CD4-positive, alpha-beta memory T cell (primary cell): ENCODE measurements at regions not wholly inside any gene's neighbourhood (a gene's known extent, or its start where the extent isn't known, plus 50 kb on each side); places are given as distances from the start of the nearest gene placed in this dataset.

Experiments
- CTCF ChIA-PET: fragments of 350-600 bp; sonication (Branson Sonifier 250); formaldehyde crosslinking; loops from one replicate; lab custom pipeline; 2021; ENCODE audit warnings: inconsistent platforms; ENCODE audit not compliant: partially characterized antibody; lab: Charles Lee
- POLR2A ChIA-PET: fragments of 350-600 bp; sonication (Branson Sonifier 250); formaldehyde crosslinking; loops from one replicate; lab custom pipeline; 2021; ENCODE audit not compliant: partially characterized antibody; lab: Charles Lee
- DNase-seq, 5 donors: peaks; one replicate each; pipeline versions ENCODE4 v3.0.0 to v3.0.0-alpha.2; 2020 to 2022; ENCODE audit warnings: mixed read lengths in 1 of 5
- H3K27ac ChIP-seq: one replicate; pipeline ENCODE4 v1.7.0; 2013; ENCODE audit warnings: low read depth, low read length
- H3K27me3 ChIP-seq: 2 replicates; pipeline ENCODE4 v1.7.0; 2013; ENCODE audit warnings: mild to moderate bottlenecking, low read length, moderate library complexity; ENCODE audit not compliant: insufficient read depth
- H3K36me3 ChIP-seq: 2 replicates; pipeline ENCODE4 v1.7.0; 2013; ENCODE audit warnings: mild to moderate bottlenecking, low read length, moderate library complexity; ENCODE audit not compliant: insufficient read depth
- H3K4me1 ChIP-seq: 2 replicates; pipeline ENCODE4 v1.7.0; 2013; ENCODE audit warnings: mild to moderate bottlenecking, low read length, moderate library complexity; ENCODE audit not compliant: insufficient read depth
- H3K4me3 ChIP-seq, 2 donors: one replicate each; pipeline ENCODE4 v1.7.0; 2013; ENCODE audit warnings: low read length in 2 of 2, mild to moderate bottlenecking in 1 of 2
- H3K9me3 ChIP-seq, 2 donors: one replicate each; pipeline ENCODE4 v1.7.0; 2013; ENCODE audit warnings: low read length in 2 of 2, control low read depth in 1 of 2; ENCODE audit not compliant: control insufficient read depth in 1 of 2
- H3K27ac Mint-ChIP-seq, 7 donors: one replicate each; pipeline ENCODE4 v1.8.0; 2020 to 2021; ENCODE audit warnings: mixed read lengths in 7 of 7, mild to moderate bottlenecking in 6 of 7, inconsistent platforms in 3 of 7, moderate library complexity in 3 of 7
- H3K27me3 Mint-ChIP-seq, 2 donors: one replicate each; pipeline ENCODE4 v1.8.0; 2020 to 2021; ENCODE audit warnings: mixed read lengths in 2 of 2
- H3K36me3 Mint-ChIP-seq, 2 donors: one replicate each; pipeline ENCODE4 v1.8.0; 2020 to 2021; ENCODE audit warnings: mixed read lengths in 2 of 2, inconsistent platforms in 1 of 2, mild to moderate bottlenecking in 1 of 2
- H3K4me1 Mint-ChIP-seq, 4 donors: one replicate each; pipeline ENCODE4 v1.8.0; 2020 to 2021; ENCODE audit warnings: mixed read lengths in 4 of 4, mild to moderate bottlenecking in 1 of 4
- H3K4me3 Mint-ChIP-seq, 8 donors: one replicate each; pipeline ENCODE4 v1.8.0; 2020 to 2021; ENCODE audit warnings: mixed read lengths in 8 of 8, mild to moderate bottlenecking in 7 of 8, moderate library complexity in 6 of 8, inconsistent platforms in 3 of 8
- H3K9me3 Mint-ChIP-seq, 8 donors: one replicate each; pipeline ENCODE4 v1.8.0; 2020 to 2021; ENCODE audit warnings: mixed read lengths in 8 of 8, mild to moderate bottlenecking in 5 of 8, inconsistent platforms in 3 of 8, moderate library complexity in 1 of 8
- intact Hi-C: fragments of 100-400 bp; cut with micrococcal nuclease; formaldehyde crosslinking; loops from one replicate; pipeline ENCODE4 v1.15.1; 2023

GRCh38 chr22:47318041-47318737 lies 555.7 kb downstream of the TBC1D22A start:
- intact Hi-C loops = no loop called here
- Mint-ChIP-seq H3K4me3 (no peak overlapping the region), H3K27ac (no peak overlapping the region), H3K36me3 (no peaks in the 10 kb centered on the region), H3K4me1 (no peaks in the 10 kb centered on the region), H3K27me3 (peaks cover 12% of the 10 kb centered on the region in 2 donors), H3K9me3 (peaks cover 0 to 15% (median 8%) of the 10 kb centered on the region in 8 donors)
- ChIA-PET POLR2A (no interaction called here), CTCF (no interaction called here)
- Histone ChIP-seq H3K4me1 (no peaks in the 10 kb centered on the region), H3K27ac (no peak overlapping the region), H3K27me3 (no peaks in the 10 kb centered on the region), H3K4me3 (no peak overlapping the region), H3K9me3 (peaks cover 0 to 7% of the 10 kb centered on the region in 2 donors), H3K36me3 (no peaks in the 10 kb centered on the region)
- no peak for DNase-seq

GRCh38 chr22:47315862-47316419 lies 553.5 kb downstream of the TBC1D22A start:
- no peaks in the 10 kb centered on the region for H3K4me1 ChIP-seq
- peaks cover 0 to 6% of the 10 kb centered on the region in 2 donors for H3K9me3 ChIP-seq
- H3K27me3 ChIP-seq = no peaks in the 10 kb centered on the region
- no peak overlapping the region for H3K4me3 ChIP-seq
- POLR2A ChIA-PET = no interaction called here
- no peak for DNase-seq
- Mint-ChIP-seq H3K27ac (no peak overlapping the region), H3K4me1 (no peaks in the 10 kb centered on the region), H3K9me3 (peaks cover 0 to 18% (median 12%) of the 10 kb centered on the region in 8 donors), H3K27me3 (peaks cover 12 to 13% of the 10 kb centered on the region in 2 donors), H3K4me3 (no peak overlapping the region), H3K36me3 (no peaks in the 10 kb centered on the region)
- no peaks in the 10 kb centered on the region for H3K36me3 ChIP-seq
- CTCF ChIA-PET = no interaction called here
- intact Hi-C loops = no loop called here
- no peak overlapping the region for H3K27ac ChIP-seq

- H3K4me3 ChIP-seq = no peak overlapping the region
- no peaks in the 10 kb centered on the region for H3K4me1 Mint-ChIP-seq
- no peak for DNase-seq
- ChIA-PET POLR2A (no interaction called here), CTCF (no interaction called here)
- no peaks in the 10 kb centered on the region for H3K4me1 ChIP-seq
- H3K36me3 Mint-ChIP-seq = no peaks in the 10 kb centered on the region
- no peak overlapping the region for H3K4me3 Mint-ChIP-seq
- H3K9me3 ChIP-seq = no peaks in the 10 kb centered on the region
- no peaks in the 10 kb centered on the region for H3K27me3 ChIP-seq
- no peaks in the 10 kb centered on the region for H3K36me3 ChIP-seq
- intact Hi-C loops = no loop called here
- peaks cover 2 to 17% (median 10%) of the 10 kb centered on the region in 8 donors for H3K9me3 Mint-ChIP-seq
- no peak overlapping the region for H3K27ac ChIP-seq
- H3K27ac Mint-ChIP-seq = no peak overlapping the region
- H3K27me3 Mint-ChIP-seq = peaks cover under 1 to 5% of the 10 kb centered on the region in 2 donors
These were observed 548.2 kb downstream of the TBC1D22A start for GRCh38 chr22:47310601-47311000.

- H3K4me1 Mint-ChIP-seq = no peaks in the 10 kb centered on the region
- Histone ChIP-seq H3K27ac (no peak overlapping the region), H3K9me3 (no peaks in the 10 kb centered on the region), H3K27me3 (no peaks in the 10 kb centered on the region), H3K36me3 (no peaks in the 10 kb centered on the region), H3K4me3 (no peak overlapping the region), H3K4me1 (no peaks in the 10 kb centered on the region)
- no peak overlapping the region for H3K4me3 Mint-ChIP-seq
- intact Hi-C loops = no loop called here
- H3K9me3 Mint-ChIP-seq = peaks cover 2 to 17% (median 9%) of the 10 kb centered on the region in 8 donors
- ChIA-PET POLR2A (no interaction called here), CTCF (no interaction called here)
- H3K27ac Mint-ChIP-seq = no peak overlapping the region
- DNase-seq = no peak
- peaks cover 0 to 3% of the 10 kb centered on the region in 2 donors for H3K27me3 Mint-ChIP-seq
- no peaks in the 10 kb centered on the region for H3K36me3 Mint-ChIP-seq
These were observed 547.5 kb downstream of the TBC1D22A start for GRCh38 chr22:47309946-47310345.

- H3K9me3 ChIP-seq = no peaks in the 10 kb centered on the region
- intact Hi-C loops = no loop called here
- POLR2A ChIA-PET = no interaction called here
These were observed 547.0 kb downstream of the TBC1D22A start for GRCh38 chr22:47309476-47309875.

GRCh38 chr22:47308886-47309285 lies 546.4 kb downstream of the TBC1D22A start:
- POLR2A ChIA-PET = no interaction called here
- no peak for DNase-seq
- H3K36me3 Mint-ChIP-seq = no peaks in the 10 kb centered on the region
- Histone ChIP-seq H3K27ac (no peak overlapping the region), H3K9me3 (no peaks in the 10 kb centered on the region), H3K27me3 (no peaks in the 10 kb centered on the region), H3K4me3 (no peak overlapping the region), H3K36me3 (no peaks in the 10 kb centered on the region), H3K4me1 (no peaks in the 10 kb centered on the region)
- peaks cover 0 to 10% (median 4%) of the 10 kb centered on the region in 8 donors for H3K9me3 Mint-ChIP-seq
- peaks cover 0 to 1% of the 10 kb centered on the region in 2 donors for H3K27me3 Mint-ChIP-seq
- H3K27ac Mint-ChIP-seq = no peak overlapping the region
- intact Hi-C loops = no loop called here
- no peaks in the 10 kb centered on the region for H3K4me1 Mint-ChIP-seq
- CTCF ChIA-PET = no interaction called here
- H3K4me3 Mint-ChIP-seq = no peak overlapping the region

More at GRCh38 chr22:47309476-47309875, 547.0 kb downstream of the TBC1D22A start:
- Mint-ChIP-seq H3K36me3 (no peaks in the 10 kb centered on the region), H3K4me1 (no peaks in the 10 kb centered on the region), H3K9me3 (peaks cover 2 to 13% (median 6%) of the 10 kb centered on the region in 8 donors), H3K27me3 (peaks cover 0 to 1% of the 10 kb centered on the region in 2 donors), H3K4me3 (no peak overlapping the region), H3K27ac (no peak overlapping the region)
- Histone ChIP-seq H3K36me3 (no peaks in the 10 kb centered on the region), H3K27me3 (no peaks in the 10 kb centered on the region), H3K4me3 (no peak overlapping the region), H3K27ac (no peak overlapping the region), H3K4me1 (no peaks in the 10 kb centered on the region)
- no peak for DNase-seq
- CTCF ChIA-PET = no interaction called here

- no peaks in the 10 kb centered on the region for H3K4me1 Mint-ChIP-seq
- no peak overlapping the region for H3K4me3 Mint-ChIP-seq
- H3K27me3 ChIP-seq = no peaks in the 10 kb centered on the region
- H3K27ac Mint-ChIP-seq = no peak overlapping the region
- no peaks in the 10 kb centered on the region for H3K4me1 ChIP-seq
- no peaks in the 10 kb centered on the region for H3K36me3 Mint-ChIP-seq
- H3K4me3 ChIP-seq = no peak overlapping the region
- H3K36me3 ChIP-seq = no peaks in the 10 kb centered on the region
- no peaks in the 10 kb centered on the region for H3K27me3 Mint-ChIP-seq
- H3K9me3 Mint-ChIP-seq = peaks cover 0 to 6% (median 4%) of the 10 kb centered on the region in 8 donors
- intact Hi-C loops = no loop called here
- POLR2A ChIA-PET = no interaction called here
- DNase-seq = no peak
- no peaks in the 10 kb centered on the region for H3K9me3 ChIP-seq
- H3K27ac ChIP-seq = no peak overlapping the region
- CTCF ChIA-PET = no interaction called here
These were observed 545.4 kb downstream of the TBC1D22A start for GRCh38 chr22:47307822-47308221.
